IMR-90 (cell line): ENCODE measurements at regions not wholly inside any gene's neighbourhood (a gene's known extent, or its start where the extent isn't known, plus 50 kb on each side); places are given as distances from the start of the nearest gene placed in this dataset.

Source experiments
- ATAC-seq: fragments of 200-7000 bp; cut with Tn5 transposase; 2 replicates; pipeline ENCODE4 v1.9.1; 2020; ENCODE audit warnings: low read depth, mild to moderate bottlenecking, moderate library complexity
- BruUV-seq: library from RNA; stranded (reverse); fragments of 400-500 nt; replicated peaks from 2 replicates; lab custom pipeline; 2021; lab: Mats Ljungman, UMichigan
- CTCF ChIA-PET: fragments of 300-600 bp; formaldehyde crosslinking; extraction: SDS; loops from one replicate; lab custom pipeline; 2021; ENCODE audit warnings: antibody characterized with exemption; lab: Yijun Ruan, JAX
- POLR2A ChIA-PET: fragments of 300-600 bp; sonication (Branson Sonifier 250); formaldehyde crosslinking; loops from one replicate; lab custom pipeline; 2022; ENCODE audit warnings: antibody characterized with exemption; ENCODE audit not compliant: unreplicated experiment; lab: Charles Lee
- DNase-seq: peaks from one replicate; pipeline ENCODE4 v3.0.0; 2013
- H2AFZ ChIP-seq: replicated peaks from 2 replicates; pipeline ENCODE3; 2013; ENCODE audit warnings: low read length, mild to moderate bottlenecking; ENCODE audit not compliant: poor library complexity
- H2AK5ac ChIP-seq: 2 replicates; pipeline ENCODE4 v1.6.1; 2013; ENCODE audit warnings: low read depth, low read length, inconsistent platforms
- H2AK9ac ChIP-seq: replicated peaks from 2 replicates; pipeline ENCODE3; 2013; ENCODE audit warnings: mild to moderate bottlenecking, low read depth, low read length, moderate library complexity; ENCODE audit not compliant: poor library complexity
- H2BK120ac ChIP-seq: 2 replicates; pipeline ENCODE4 v1.6.1; 2013; ENCODE audit warnings: low read depth, low read length, inconsistent platforms
- H2BK15ac ChIP-seq: 3 replicates; pipeline ENCODE4 v1.6.1; 2013; ENCODE audit warnings: low read depth, low read length, inconsistent platforms
- H2BK20ac ChIP-seq: 2 replicates; pipeline ENCODE4 v1.6.1; 2013; ENCODE audit warnings: low read depth, mild to moderate bottlenecking, inconsistent platforms, low read length, moderate library complexity
- H2BK5ac ChIP-seq: 2 replicates; pipeline ENCODE4 v1.6.1; 2013; ENCODE audit warnings: mild to moderate bottlenecking, low read depth, low read length, inconsistent platforms; ENCODE audit not compliant: poor library complexity, severe bottlenecking
- H3K14ac ChIP-seq: replicated peaks from 2 replicates; pipeline ENCODE4 v1.6.1; 2013; ENCODE audit warnings: low read depth, low read length, inconsistent platforms
- H3K18ac ChIP-seq: 2 replicates; pipeline ENCODE4 v1.6.1; 2013; ENCODE audit warnings: low read depth, low read length, control low read depth
- H3K23ac ChIP-seq: 2 replicates; pipeline ENCODE4 v1.6.1; 2013; ENCODE audit warnings: low read depth, low read length, inconsistent platforms
- H3K27ac ChIP-seq: 2 replicates; pipeline ENCODE4 v1.5.1; 2013; ENCODE audit warnings: mild to moderate bottlenecking, control low read depth, low read length; ENCODE audit not compliant: insufficient read depth
- H3K27me3 ChIP-seq: 2 replicates; pipeline ENCODE4 v1.6.1; 2013; ENCODE audit warnings: low read length; ENCODE audit not compliant: control insufficient read depth, insufficient read depth
- H3K36me3 ChIP-seq: 2 replicates; pipeline ENCODE4 v1.6.1; 2013; ENCODE audit warnings: low read length, mixed read lengths; ENCODE audit not compliant: control insufficient read depth, insufficient read depth
- H3K4ac ChIP-seq: 2 replicates; pipeline ENCODE4 v1.6.1; 2013; ENCODE audit warnings: low read depth, low read length, inconsistent platforms
- H3K4me1 ChIP-seq: 2 replicates; pipeline ENCODE4 v1.6.1; 2013; ENCODE audit warnings: low read length, mixed read lengths; ENCODE audit not compliant: control insufficient read depth, insufficient read depth
- H3K4me2 ChIP-seq: 2 replicates; pipeline ENCODE4 v1.6.1; 2013; ENCODE audit warnings: low read depth, mild to moderate bottlenecking, control low read depth, low read length, moderate library complexity
- H3K4me3 ChIP-seq: 2 replicates; pipeline ENCODE4 v1.5.1; 2013; ENCODE audit warnings: low read depth, mild to moderate bottlenecking, control low read depth, low read length, moderate library complexity; ENCODE audit not compliant: insufficient read depth
- H3K56ac ChIP-seq: 2 replicates; pipeline ENCODE4 v1.6.1; 2013; ENCODE audit warnings: low read length, inconsistent platforms; ENCODE audit not compliant: insufficient read depth; ENCODE audit errors: extremely low read depth
- H3K79me1 ChIP-seq, 2 experiments: 2 replicates each; pipeline ENCODE4 v1.6.1; 2013; ENCODE audit warnings: low read length in 2 of 2, inconsistent platforms in 1 of 2, low read depth in 1 of 2
- H3K9ac ChIP-seq: 2 replicates; pipeline ENCODE4 v1.6.1; 2013; ENCODE audit warnings: low read depth, low read length, control low read depth
- H3K9me1 ChIP-seq: 2 replicates; pipeline ENCODE4 v1.6.1; 2013; ENCODE audit warnings: low read length, inconsistent platforms; ENCODE audit not compliant: insufficient read depth
- H3K9me3 ChIP-seq: 2 replicates; pipeline ENCODE4 v1.6.1; 2013; ENCODE audit warnings: low read length; ENCODE audit not compliant: control insufficient read depth, insufficient read depth
- H4K20me1 ChIP-seq: 2 replicates; pipeline ENCODE4 v1.6.1; 2013; ENCODE audit warnings: low read length, inconsistent platforms; ENCODE audit not compliant: insufficient read depth
- H4K5ac ChIP-seq: 2 replicates; pipeline ENCODE4 v1.6.1; 2013; ENCODE audit warnings: mild to moderate bottlenecking, low read depth, low read length, control low read depth
- H4K8ac ChIP-seq, 2 experiments: 2 replicates each; pipeline ENCODE4 v1.6.1; 2013; ENCODE audit warnings: low read depth in 2 of 2, low read length in 2 of 2, control low read depth in 1 of 2, inconsistent platforms in 1 of 2
- H4K91ac ChIP-seq: 2 replicates; pipeline ENCODE4 v1.6.1; 2013; ENCODE audit warnings: low read depth, low read length, inconsistent platforms; ENCODE audit not compliant: insufficient read depth
- RFX5 ChIP-seq: IDR thresholded peaks from 2 replicates; pipeline ENCODE4 v1.8.0; 2012; ENCODE audit warnings: low read depth, mild to moderate bottlenecking, low read length, moderate library complexity
- WGBS, 2 experiments: methylation state at CpG; one replicate each; pipeline versions ENCODE4 v1.1.5 to v1.1.7; 2013; ENCODE audit warnings: missing lambda C conversion rate in 2 of 2; ENCODE audit not compliant: insufficient read length in 1 of 2; ENCODE audit errors: extremely low coverage in 2 of 2; 5-methylcytosine and 5-hydroxymethylcytosine counted together
- dilution Hi-C: fragments of 300-500 bp; cut with HindIII; formaldehyde crosslinking; loops from one replicate; pipeline ENCODE4 v1.14.3; 2018; ENCODE audit warnings: low sequenced_read_pairs; ENCODE audit not compliant: unreplicated experiment
- in situ Hi-C: fragments of 300-500 bp; cut with MboI; formaldehyde crosslinking; loops from 3 replicates; pipeline ENCODE4 v1.14.3; 2019; ENCODE audit warnings: low sequenced_read_pairs, inconsistent platforms, mixed read lengths
- intact Hi-C: fragments of 100-400 bp; cut with micrococcal nuclease; formaldehyde crosslinking; loops from 2 replicates; pipeline ENCODE4 v1.10.0; 2022

DNA sequence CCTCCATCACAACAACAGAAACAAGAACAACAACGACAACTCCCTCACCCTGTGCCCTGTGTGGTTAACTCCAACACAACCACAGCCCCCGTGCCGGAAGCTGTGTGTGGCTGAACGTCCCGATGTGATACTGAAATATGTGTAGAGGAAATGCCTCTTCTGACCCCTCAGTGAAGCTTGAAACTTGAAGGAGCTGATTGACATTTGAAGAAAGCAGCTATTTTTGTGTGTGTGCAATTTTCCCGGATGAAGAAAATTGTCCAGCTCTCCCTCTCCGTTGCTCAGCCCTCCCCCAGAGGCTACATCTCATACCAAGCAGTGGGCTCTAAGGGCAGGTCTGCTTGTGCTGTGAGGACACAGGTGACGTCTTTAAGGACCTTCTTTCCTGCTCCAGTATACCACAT is 173.8 kb downstream of the ICOS start:
- H4K5ac ChIP-seq: no peak overlapping the region
- dilution Hi-C loops: no loop called here
- no peak for TF ChIP-seq RFX5
- H3K9me3 ChIP-seq: no peaks in the 10 kb centered on the region
- no peak for DNase-seq
- no peak overlapping the region for H3K27ac ChIP-seq
- no peaks in the 10 kb centered on the region for H3K9me1 ChIP-seq
- no CpG with 5 or more reads among the region's 8 CpGs for WGBS, 2 experiments
- H2BK20ac ChIP-seq: no peak overlapping the region
- in situ Hi-C loops: no loop called here
- H3K18ac ChIP-seq: no peak overlapping the region
- H3K14ac ChIP-seq: no peak overlapping the region
- no peak overlapping the region for H3K9ac ChIP-seq
- POLR2A ChIA-PET: no interaction called here
- H4K8ac ChIP-seq: no peak overlapping the region
- H4K20me1 ChIP-seq: no peaks in the 10 kb centered on the region
- intact Hi-C loops: no loop called here
- H2BK120ac ChIP-seq: no peak overlapping the region
- H3K27me3 ChIP-seq: peaks cover 22% of the 10 kb centered on the region
- H2BK5ac ChIP-seq: no peak overlapping the region
- no peak overlapping the region for H2AK5ac ChIP-seq
- no peaks in the 10 kb centered on the region for H3K79me1 ChIP-seq
- no peak overlapping the region for H3K4ac ChIP-seq
- no peak for ATAC-seq
- no peak overlapping the region for H2AK9ac ChIP-seq
- no TSS peak for BruUV-seq
- H3K4me1 ChIP-seq: no peaks in the 10 kb centered on the region
- H3K56ac ChIP-seq: no peak overlapping the region
- H4K91ac ChIP-seq: no peak overlapping the region
- no peak overlapping the region for H3K4me3 ChIP-seq
- CTCF ChIA-PET: interaction anchor here (0.6 kb wide), 1 partner anchor 26 kb away, joined by 3 read pairs; no protein-coding TSS in a partner anchor
- no peak overlapping the region for H3K4me2 ChIP-seq
- H2BK15ac ChIP-seq: no peak overlapping the region
- H3K36me3 ChIP-seq: no peaks in the 10 kb centered on the region
- no peak overlapping the region for H2AFZ ChIP-seq
- H3K23ac ChIP-seq: no peak overlapping the region
